ENCODE measurements at regions not wholly inside any gene's neighbourhood (a gene's known extent, or its start where the extent isn't known, plus 50 kb on each side); places are given as distances from the start of the nearest gene placed in this dataset.

DNA sequence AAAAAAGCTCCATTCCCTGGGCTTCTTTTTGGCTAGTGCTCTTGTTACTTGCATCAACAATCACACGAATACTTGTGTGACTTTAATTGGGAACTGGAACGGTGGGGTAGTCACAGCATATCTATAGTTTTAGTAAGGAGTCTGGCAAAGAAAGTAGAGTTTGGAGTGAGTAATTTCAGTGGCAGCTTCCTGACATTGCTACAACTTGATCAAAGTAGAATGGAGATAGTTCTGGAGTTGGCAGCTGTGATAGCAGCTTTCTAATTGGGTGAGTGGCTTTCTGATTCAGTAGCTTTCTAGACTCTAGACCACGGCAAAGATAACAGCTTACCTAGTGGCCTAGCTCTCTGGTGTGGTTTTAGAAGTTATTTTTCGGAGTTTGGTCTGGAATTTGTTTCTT lies 475.0 kb downstream of the TUSC7 start:
- no peak for DNase-seq (ENCODE audit: low read depth)

DNA sequence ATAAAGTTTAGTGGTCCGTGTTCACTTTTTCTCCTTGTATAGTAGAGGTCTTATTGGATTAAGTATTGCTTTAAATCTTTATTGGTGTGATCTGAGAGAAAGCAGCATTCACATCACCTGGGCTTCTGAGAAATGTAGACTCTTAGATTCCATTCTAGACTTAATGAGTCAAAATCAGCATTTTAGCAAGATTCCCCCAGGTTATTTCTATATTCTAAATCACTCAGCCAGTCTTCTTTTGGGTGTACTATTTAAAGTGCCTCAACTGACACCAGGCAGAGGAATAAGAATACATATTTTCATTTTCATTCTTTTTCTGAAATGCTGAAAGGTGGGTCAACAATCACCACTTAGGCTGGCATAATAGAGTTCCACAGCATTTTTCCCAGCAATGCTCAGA lies 481.7 kb downstream of the TUSC7 start:
- DNase-seq (ENCODE audit: low read depth) = no peak

DNA sequence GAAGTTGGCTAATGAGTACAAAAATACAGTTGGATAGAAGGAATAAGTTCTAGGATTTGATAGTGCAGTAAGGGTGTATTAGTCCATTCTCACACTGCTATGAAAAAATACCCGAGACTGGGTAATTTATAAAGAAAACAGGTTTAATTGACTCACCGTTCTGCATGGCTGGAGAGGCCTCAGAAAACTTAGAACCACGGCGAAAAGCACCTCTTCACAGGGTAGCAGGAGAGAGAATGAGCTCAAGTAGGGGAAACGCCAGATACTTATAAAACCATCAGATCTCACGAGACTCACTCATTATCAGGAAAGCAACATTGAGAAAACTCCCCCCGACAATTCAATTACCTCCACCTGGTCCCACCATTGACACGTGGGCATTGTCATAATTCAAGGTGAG lies 483.3 kb downstream of the TUSC7 start:
- no peak for DNase-seq (ENCODE audit: low read depth)

DNA sequence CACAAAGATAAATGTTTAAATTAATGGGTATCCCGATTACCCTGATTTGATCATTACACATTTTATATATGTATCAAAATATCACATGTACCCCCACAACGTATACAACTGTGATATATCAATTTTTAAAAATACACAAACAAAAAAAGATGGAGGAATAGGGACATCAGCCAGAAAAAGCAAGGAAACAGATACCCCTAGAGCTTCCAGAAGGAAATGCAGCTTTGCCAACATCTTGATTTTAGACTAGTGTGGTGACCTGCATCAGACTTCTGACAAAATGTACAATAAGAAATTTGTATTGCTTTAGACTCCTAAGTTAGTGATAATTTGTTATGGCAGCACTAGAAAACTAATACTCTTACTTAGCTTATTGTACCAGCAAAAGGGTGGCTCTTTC lies 483.8 kb downstream of the TUSC7 start:
- no peak for DNase-seq (ENCODE audit: low read depth)

DNA sequence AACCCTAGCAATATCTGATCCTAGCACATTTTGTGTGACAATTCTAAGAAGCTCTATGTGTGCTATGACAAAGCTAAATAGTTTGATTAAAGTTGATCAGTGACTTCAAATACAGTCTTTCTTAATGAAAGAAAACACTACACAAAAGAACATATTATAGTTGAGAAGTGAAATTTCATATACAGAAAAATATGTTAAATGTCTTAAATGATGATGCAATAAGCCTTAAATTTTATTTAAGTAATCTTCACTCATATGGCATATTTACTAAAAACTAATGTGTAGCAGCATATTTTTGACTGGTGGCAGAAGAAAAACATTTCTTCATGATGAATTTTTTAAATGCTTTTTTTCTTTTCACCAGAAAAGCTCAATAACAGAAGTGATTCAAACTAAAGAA lies 485.5 kb downstream of the TUSC7 start:
- DNase-seq (ENCODE audit: low read depth) = no peak

DNA sequence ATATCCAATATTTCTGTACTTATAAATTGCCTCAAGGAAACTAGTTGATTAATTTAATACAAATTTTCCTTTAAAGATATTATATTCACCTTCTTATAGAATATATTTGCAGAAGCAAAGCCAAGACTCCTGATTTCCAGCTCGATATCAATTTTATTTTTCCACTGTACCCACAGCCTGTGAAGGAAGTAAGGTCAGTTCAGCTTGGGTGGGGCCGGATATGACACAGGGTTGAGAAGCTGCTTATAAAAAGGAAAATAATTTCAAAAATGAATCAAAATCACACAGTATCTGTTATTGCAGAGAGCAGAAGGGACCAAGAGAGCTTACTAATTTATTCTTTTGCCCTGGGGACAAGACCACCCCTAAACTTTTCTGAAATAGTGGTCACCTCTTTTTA lies 491.4 kb downstream of the TUSC7 start:
- no peak for DNase-seq (ENCODE audit: low read depth)

DNA sequence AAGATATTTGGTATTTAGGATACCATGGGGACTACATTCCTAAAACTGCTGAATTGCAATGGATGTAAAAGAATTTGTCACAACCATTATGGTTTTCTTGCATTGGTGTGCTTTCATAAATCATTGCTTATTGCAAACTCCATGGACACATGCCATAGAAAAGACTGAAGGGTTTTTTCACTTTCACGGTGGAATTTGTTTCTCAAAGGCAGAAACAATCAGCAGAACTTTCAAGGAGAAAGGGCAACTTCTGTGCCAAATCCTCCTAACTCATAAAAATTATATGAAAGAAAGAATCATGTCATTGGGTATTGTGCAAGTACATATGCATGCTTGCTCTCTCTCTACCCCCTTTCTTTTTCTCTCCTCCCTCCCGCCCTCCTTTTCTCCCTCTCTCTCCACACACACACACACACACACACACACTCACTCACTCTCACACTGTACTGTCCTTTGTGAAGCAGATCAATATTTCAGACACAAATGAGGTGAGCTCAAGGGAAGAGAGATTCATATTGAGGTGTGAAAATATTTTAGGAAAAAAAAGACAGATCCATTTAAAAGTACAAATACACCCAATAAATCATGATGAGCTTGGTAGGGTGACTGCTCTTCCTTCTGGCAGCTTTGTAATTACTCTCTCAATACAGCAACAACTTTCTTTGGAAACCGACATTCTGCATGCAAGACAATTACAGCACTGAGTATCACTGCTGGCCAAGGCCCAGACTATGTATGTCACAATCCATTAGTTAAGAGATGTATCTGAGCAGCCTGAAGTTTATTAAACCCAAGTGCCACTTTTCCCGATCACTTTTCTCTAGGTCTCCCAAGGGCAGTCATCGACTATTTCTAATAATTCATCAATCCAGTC lies 492.6 kb downstream of the TUSC7 start:
- DNase-seq (ENCODE audit: low read depth) = no peak

DNA sequence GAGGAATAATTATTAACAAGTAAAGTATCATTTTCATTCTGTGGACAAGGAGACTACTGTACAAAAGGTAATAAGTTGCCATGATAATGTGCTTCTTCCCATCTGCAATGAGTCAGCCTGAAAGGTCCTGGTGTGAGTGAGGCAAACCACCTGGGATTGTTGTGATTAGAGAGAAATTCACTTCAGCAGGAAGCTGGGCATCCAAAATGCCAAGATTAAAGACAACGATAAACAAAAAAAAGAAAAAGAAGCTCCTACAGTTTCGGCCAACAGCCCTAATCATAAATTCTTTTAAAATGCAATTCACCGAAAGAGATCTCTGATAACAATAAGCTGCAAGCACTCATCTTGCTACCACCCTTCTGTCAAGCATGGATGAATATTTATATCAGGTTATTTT lies 507.8 kb downstream of the TUSC7 start:
- DNase-seq (ENCODE audit: low read depth) = no peak

DNA sequence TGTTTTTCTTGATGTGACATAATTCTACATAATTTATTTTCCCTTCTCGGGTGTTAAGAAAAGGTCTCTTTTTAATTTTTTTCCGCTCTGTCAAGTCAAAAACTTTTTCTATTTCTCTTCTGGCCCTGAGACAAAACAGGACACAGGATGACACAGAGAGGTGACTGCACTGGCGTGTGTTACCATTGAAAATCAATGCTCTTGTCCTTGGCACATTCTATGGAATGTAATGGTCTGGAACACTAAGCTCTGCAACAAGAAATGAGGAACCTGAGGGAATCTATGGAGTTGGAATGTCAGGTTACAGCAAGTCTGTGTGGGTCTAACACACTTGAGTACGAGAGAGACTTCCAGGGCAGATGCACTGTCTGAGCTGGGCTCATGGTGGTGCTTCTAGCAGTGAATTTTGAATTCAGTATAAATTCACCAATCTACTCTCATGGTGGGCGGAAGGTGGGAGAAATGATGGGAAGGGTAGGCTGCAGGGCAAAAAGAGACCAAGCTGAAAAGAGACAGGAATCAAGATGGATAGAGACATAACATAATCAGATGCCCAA lies 508.3 kb downstream of the TUSC7 start:
- no peak for DNase-seq (ENCODE audit: low read depth)

DNA sequence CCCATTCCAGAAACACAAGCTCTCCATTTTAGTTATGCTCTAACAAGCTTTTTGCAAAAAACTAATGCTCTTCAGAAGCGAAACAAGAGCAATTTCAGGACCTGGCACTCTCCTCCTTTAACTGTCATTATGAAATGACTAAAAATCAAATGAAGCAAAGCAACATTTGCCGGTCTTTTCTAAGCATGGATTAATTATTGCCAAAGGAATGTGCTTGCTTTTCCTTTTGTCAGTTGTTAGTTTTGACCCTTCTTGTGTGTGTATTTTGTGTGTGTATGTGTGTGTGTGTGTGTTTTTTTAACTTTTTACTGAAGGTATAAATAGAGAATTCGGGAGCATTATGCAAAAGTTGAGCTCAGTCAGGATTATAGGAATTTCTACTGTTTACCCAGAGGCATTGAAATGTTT lies 509.1 kb downstream of the TUSC7 start:
- DNase-seq (ENCODE audit: low read depth) = no peak

DNA sequence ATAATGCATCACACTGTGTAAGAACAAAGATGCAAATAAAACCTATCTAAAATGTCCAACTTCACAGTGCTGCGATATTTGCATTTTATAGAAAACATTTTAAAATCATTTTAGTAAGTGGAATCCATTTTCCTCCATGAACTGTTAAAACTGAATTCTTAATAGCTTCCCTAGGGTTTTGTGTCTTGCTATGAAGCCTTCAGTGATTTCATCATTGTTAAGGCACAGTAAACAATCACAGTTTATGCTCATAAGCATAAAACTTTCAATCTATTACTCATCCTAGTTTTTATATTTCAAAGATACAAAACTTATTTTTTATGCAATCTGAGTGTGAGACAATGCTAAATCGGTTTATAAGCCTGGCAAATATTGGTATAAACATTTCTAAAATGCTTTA lies 509.7 kb downstream of the TUSC7 start:
- no peak for DNase-seq (ENCODE audit: low read depth)

DNA sequence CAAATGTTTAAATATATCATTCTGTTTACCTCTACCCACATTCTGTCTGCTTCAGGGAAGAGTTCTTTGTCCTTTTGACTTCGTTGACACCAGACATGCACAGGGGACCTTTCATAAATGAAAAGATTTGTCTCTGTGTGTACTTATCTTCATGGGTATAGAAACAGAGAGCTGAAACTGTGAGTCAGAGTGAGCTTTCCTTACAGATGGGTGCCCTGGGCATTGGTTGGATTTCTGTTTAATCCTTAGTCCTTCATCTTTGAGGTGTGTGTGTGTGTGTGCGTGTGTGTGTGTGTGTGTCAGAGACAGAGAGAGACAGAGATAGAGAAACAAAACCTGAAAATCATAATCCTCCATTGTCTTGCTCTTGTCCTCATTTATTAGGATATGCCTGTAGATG lies 517.4 kb downstream of the TUSC7 start:
- DNase-seq (ENCODE audit: low read depth) = no peak

DNA sequence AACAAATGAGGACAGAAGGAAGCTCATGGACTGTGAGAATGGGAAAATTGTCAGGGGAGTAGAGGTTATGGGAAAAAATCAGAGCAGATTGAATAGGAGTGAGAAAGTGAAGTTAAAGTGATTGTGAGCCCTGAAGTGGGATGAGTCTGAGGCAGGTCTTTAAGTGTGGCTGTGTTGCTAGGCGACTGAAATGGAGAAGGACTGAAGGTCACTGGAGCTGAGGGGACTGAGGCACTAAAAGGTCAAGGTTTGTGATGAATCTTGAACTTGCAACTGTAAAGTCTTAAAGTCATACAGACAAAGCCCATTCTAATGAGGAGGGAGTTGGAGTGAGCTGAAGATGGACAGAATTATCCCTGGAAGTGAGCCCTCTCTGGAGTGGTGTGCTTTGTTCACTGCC lies 518.9 kb downstream of the TUSC7 start:
- DNase-seq (ENCODE audit: low read depth) = no peak

DNA sequence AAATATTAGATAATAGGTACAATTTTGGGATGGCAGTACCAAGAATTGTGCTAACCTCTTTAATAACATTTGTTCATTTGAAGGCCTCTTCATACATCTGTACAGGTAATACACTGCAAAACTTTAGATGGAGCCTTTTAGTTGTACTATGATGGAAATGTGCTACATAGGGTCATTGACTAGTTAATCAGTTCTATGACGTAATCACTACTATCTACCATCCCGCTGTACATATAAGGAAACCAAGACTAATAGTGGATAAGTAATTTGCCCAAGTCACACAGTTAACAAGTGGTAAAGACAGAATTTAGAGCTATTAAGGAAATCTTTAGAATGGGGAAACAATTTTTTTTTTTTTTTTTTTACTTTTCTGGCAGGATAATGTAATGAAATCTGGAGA lies 521.3 kb downstream of the TUSC7 start:
- no peak for DNase-seq (ENCODE audit: low read depth)

DNA sequence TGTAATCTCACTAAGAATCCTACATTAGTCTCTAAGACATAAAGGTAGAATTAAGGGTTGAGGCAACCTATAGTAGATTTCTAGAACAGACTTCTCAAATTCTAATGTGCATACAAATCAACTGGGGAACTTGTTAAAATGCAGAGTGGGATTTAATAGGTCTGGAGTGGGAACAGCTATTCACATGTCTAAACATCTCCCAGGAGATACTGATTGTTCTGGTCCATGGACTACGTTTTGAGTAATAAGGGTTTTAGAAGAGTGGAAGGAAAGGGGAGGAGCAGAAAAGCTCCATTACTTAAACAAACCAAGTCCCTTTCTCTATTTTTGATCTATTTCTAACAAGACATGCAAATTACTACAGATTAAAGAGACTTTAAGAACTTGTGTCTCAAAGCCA lies 524.8 kb downstream of the TUSC7 start:
- DNase-seq (ENCODE audit: low read depth) = no peak

DNA sequence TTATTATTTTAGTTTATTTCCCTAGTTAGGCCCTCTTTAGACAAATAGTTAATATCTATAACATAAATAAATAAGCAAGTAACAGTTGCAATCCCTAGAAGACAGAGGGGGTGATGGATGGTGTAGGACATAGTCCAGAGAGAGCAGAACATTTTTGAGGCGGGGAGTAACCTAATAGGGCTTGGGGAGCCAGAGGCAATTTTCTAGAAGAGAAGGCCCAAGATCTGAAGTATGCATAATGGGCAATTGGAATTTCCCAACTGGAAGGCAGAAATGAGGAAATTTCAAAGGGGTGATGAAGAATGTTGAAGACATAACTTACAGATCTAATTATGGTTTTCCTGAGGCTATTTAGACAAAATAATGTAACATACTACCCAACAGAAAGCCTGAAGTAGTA lies 525.7 kb downstream of the TUSC7 start:
- no peak for DNase-seq (ENCODE audit: low read depth)

DNA sequence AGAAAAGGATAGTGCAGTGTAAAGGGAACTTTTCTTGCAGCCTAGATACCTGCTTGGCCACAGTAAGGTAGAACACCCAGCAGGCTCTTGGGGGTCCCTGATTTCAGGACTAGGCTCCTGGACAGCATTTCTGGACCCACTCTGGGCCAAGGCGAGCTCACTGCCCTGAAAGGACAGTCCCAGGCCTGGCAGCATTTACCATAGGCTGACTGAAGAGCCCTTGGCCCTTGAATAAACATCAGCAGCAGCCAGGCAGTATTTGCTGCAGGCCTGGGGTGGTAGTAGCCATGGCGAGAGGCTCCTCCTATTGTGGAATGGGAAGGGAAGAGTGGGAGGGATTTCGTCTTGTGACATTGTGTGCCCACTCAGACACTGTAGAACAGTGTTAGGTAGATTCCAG lies 529.2 kb downstream of the TUSC7 start:
- DNase-seq (ENCODE audit: low read depth) = no peak

DNA sequence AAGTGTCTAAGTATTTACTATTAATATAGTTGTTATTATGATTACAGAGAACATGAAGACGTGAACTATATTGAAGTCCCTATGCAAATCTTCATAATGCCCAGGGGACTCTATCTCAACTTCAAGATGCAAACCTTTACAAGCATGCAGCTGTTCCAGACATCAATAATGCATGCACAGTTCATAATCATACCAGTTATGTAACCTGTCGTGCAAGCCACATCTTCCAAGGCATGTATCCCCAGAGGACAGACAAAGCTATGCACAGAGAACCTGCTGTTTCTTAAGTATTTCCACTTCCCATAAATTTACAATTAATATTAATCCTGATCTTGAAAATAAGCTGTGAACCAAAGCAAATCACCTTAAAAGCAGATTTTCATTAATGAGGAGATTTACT lies 534.1 kb downstream of the TUSC7 start:
- DNase-seq (ENCODE audit: low read depth) = no peak

DNA sequence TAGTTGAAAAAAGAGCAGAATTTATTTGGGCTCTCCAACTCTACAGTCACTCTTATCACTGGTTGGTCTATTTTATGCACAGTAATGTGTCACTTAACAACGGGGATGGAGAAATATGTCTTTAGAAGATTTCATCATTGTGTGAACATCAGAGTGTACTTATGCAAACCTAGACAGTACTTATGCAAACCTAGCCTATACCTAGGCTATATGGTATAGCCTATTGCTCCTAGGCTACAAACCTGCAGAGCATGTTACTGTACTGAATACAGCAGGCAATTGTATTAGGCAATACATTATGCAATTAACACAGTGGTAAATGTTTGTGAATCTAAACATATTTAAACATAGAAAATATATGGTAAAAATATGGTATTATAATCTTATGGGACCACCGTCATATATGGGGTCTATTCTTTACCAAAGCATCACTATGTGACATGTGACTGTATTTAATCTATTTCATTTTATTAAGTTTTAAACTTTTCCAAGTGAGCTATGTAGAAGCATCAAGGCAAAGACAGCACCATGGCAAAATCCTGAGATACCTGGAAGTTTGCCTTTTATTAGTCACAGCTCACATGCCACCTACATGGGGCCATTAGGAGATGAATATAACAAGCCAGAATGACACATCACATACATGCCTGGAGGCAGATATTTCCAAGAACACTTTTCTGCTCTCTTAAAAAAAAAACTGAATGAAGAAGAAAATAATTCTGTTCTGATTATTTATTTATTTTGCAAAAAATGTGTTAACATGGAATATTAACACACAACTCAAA lies 537.4 kb downstream of the TUSC7 start:
- DNase-seq (ENCODE audit: low read depth) = no peak

DNA sequence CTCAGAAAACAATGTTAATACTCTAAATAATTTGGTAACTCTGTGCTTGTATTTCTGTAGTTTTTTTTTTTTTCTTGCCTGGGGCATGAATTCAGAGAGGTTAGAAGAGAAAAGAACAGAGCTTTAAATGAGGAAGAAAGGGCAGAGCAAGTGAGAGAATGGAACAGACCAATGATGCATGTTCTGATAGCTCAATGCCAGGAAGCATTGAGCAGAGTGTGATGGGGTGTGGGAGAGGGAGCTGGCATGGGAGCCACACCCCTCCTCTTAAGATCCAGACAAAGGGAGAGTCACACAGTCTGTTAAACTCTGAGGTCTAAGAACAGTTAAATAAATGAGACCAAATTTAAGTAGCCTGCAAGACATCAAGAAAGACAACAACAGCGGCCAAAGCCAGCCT lies 538.6 kb downstream of the TUSC7 start:
- no peak for DNase-seq (ENCODE audit: low read depth)

DNA sequence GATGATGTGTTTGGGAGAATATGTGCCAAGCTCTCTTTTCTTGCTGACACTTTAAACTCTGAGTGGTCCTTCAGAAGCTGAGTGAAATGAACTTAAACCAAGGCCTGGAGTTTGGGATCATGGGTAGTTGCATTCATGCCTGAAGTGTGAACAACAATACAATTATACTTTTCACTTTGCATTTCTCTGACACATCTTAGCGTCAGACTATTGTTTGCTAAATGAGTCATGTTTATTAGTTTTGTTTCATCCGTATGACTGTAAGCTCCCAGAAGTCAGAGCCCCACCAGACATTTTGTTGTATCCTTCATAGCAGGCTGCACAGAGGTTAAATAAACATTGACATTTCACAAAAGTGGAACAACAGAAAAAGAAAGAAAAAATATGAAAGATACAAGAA lies 542.6 kb downstream of the TUSC7 start:
- DNase-seq (ENCODE audit: low read depth) = no peak

DNA sequence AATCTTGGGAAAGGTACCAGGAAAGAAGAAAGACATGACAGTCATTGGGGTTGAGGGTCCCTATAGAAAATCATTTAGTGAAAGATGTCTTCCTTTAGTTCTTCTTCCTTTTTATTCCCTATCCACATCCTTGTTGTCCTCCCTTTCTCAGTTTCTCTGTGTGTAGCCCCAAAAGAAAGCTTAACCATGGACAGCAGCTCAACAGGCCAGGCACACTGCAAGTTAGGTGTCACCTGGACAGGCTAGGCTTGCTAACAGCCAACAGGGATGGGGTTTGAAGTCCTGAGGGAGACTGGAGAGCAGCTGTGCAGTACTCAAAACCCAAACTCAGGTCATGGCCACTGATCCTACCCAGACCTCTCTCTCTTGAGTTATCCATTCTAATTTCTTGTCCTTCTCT lies 543.1 kb downstream of the TUSC7 start:
- DNase-seq (ENCODE audit: low read depth) = no peak

DNA sequence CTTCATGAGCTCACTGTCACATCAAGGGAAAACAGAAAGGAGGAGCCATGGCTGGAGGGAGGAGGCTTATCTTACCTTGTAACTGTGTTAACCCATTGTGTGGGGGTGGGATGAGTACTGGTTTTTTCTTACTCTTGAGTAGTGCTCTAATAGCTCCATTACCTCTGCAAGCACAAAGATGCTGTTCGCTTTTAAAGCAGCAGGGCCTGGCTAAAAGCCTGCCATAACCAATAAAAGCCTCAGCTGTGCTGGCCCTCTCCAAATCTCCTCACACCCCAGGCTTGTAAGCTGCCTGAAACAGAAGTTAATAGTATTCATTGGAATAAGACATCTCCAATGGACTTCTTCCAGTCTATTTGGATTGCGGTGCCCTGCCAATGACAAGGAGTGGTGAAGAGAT lies 544.1 kb downstream of the TUSC7 start:
- no peak for DNase-seq (ENCODE audit: low read depth)
